GM20000 (cell line): ENCODE measurements at regions not wholly inside any gene's neighbourhood (a gene's known extent, or its start where the extent isn't known, plus 50 kb on each side); places are given as distances from the start of the nearest gene placed in this dataset.

Experiments used
- DNase-seq: peaks from one replicate; pipeline ENCODE4 v3.0.0; 2012; ENCODE audit warnings: low spot score
- TF ChIP-seq, protein P1 (sequence below): IDR thresholded peaks from 2 replicates; pipeline ENCODE4 v1.5.1; 2012; ENCODE audit warnings: mild to moderate bottlenecking, control low read depth; ENCODE audit errors: extremely low read depth, missing control alignments

DNA sequence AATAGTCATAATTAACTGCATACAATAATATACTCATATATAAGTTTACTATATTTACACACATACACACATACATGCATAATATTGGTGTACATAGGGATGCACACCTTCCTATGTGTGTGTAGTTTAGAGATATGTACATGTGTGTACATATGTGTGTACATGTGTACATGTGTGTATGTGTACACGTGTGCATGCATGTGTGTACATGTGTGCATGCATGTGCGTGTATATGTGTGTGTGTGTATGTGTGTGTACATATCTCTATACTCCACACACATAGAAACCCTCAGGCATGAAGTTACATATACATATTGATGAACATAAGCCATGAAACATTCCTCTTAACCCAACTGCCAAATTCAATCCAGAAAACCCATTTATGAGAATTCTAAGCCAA is 547.8 kb downstream of the TLR4 start:
- TF ChIP-seq, protein P1, sequence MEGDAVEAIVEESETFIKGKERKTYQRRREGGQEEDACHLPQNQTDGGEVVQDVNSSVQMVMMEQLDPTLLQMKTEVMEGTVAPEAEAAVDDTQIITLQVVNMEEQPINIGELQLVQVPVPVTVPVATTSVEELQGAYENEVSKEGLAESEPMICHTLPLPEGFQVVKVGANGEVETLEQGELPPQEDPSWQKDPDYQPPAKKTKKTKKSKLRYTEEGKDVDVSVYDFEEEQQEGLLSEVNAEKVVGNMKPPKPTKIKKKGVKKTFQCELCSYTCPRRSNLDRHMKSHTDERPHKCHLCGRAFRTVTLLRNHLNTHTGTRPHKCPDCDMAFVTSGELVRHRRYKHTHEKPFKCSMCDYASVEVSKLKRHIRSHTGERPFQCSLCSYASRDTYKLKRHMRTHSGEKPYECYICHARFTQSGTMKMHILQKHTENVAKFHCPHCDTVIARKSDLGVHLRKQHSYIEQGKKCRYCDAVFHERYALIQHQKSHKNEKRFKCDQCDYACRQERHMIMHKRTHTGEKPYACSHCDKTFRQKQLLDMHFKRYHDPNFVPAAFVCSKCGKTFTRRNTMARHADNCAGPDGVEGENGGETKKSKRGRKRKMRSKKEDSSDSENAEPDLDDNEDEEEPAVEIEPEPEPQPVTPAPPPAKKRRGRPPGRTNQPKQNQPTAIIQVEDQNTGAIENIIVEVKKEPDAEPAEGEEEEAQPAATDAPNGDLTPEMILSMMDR, result no peak
- no peak for DNase-seq

DNA sequence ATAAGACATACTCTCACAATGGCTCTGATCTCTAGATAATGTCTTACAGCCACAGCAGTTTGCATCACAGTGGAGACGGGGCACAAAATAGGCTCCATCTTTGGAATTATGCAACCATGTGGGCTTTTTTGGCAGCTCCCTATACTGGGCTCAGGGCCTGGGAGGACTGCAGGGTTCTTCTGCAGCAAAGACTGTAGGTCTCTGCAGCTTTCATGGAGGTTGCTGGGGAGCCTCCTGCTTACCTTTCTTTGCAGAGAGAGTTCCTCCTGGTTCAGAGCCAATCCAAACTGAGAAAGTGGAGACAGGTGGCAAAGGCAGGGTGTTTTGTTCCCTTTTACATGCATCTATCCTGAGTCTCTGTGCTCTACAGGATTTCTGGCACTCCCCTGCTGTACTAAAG is 558.0 kb downstream of the TLR4 start:
- TF ChIP-seq, protein P1, result no peak
- DNase-seq, result no peak

DNA sequence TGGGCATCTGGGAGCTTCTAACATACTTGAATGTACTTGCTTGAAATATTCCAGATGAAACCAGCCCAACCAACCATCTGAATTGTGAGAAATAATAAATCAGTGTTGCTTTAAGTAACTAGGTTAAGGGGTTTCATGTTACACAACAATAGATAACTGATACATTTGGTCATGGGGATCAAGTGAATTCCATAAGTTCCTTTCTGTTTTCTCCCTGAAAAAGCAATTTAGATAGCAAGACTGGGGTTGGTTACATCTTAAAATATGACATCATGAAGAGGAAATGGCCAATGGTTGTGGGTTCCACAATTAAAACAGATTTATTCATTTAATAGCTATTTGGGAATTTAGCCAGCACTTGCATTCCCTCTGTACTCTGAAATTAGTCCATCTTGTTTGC is 559.7 kb downstream of the TLR4 start:
- DNase-seq, result no peak
- TF ChIP-seq, protein P1, result no peak

DNA sequence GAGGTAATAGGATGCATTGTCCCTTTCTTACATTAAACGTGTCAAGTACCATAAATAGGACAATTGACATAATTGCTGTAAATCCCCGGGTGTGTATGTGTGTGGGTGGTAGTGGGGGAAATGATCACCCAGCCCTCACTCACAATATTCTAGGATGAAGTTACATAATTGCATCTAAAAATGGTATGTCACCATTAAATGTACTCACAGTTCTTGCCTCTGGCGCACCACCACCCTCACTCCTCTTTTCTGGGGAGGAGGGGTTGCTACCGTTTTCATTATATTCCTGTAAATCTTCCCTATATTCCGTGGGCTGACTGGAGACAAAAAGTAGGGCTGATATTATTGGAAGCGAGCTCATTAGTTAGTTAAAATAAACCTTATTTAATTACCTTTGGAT is 563.8 kb downstream of the TLR4 start:
- TF ChIP-seq, protein P1, result no peak
- DNase-seq, result no peak

- TF ChIP-seq, protein P1, result no peak
- no peak for DNase-seq
These were observed 565.4 kb downstream of the TLR4 start for GRCh38 chr9:118269623-118270022.

DNA sequence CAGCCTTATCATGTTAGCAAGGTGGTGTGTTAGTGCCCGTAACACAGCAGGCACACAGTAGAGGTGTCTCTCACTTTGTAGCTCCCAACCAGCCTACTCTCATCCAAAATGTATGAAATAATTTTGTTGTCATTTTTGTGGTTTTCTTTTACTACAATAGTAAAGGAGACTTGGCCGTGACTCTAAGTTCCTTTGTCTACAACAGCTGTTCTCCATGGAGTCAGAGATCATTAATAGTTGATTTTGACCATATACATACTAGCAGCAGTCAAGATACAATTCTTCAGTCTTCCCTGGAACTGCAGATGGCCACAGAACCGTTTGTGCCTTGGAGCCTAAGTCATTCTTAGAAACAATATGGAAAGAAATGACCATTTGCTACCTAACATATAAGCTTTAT is 567.1 kb downstream of the TLR4 start:
- TF ChIP-seq, protein P1, result no peak
- DNase-seq, result no peak

DNA sequence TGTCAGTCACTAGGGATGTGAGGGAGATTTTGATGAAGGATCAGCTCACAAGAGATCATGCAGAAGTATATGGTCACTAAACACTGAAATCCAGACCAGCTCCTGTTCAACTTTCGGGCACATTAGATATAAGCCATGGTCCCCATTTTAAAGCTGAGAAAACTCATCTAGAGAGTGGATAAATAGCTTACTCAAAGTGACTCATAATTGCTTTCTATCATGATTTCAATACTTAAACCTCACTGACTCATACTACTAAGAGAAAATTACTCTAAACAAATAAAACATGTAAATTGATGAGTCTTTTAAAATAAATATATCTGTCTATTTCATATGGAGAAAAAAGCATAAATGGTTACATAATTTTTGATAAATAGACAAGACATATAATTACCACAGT is 567.7 kb downstream of the TLR4 start:
- TF ChIP-seq, protein P1, result no peak
- DNase-seq, result no peak
